H1 (cell line): ENCODE measurements at regions not wholly inside any gene's neighbourhood (a gene's known extent, or its start where the extent isn't known, plus 50 kb on each side); places are given as distances from the start of the nearest gene placed in this dataset.

Experiments used
- CHD2 ChIP-seq: IDR thresholded peaks from 2 replicates; pipeline ENCODE4 v1.6.1; 2012; ENCODE audit warnings: low read length, improper control_type of control experiment
- CTBP2 ChIP-seq: IDR thresholded peaks from 2 replicates; pipeline ENCODE4 v1.7.0; 2011; ENCODE audit warnings: borderline replicate concordance, mild to moderate bottlenecking, moderate library complexity, mixed read lengths, low read length; ENCODE audit not compliant: insufficient read depth, insufficient read length
- EGR1 ChIP-seq: IDR thresholded peaks from 2 replicates; pipeline ENCODE4 v1.6.1; 2011; ENCODE audit warnings: low read depth, low read length, borderline replicate concordance
- EP300 ChIP-seq, 2 experiments: IDR thresholded peaks; 1 replicate in 1 of 2; 2 replicates in 1 of 2; pipeline ENCODE4 v1.6.1; 2011 to 2012; ENCODE audit warnings: low read depth in 2 of 2, low read length in 2 of 2, mild to moderate bottlenecking in 2 of 2, borderline replicate concordance in 1 of 2, inconsistent platforms in 1 of 2, moderate library complexity in 1 of 2
- EZH2 ChIP-seq: fragments of 200-600 bp; sonication (generic); IDR thresholded peaks from 2 replicates; pipeline ENCODE4 v1.7.1; 2012; ENCODE audit warnings: low read depth, mild to moderate bottlenecking, moderate library complexity, low read length, inconsistent platforms; ENCODE audit not compliant: severe bottlenecking
- HDAC6 ChIP-seq: IDR thresholded peaks from one replicate; pipeline ENCODE4 v1.7.1; 2012; ENCODE audit warnings: low read depth, mild to moderate bottlenecking, inconsistent platforms, low read length, moderate library complexity
- JUN ChIP-seq: IDR thresholded peaks from 2 replicates; pipeline ENCODE4 v1.6.1; 2011; ENCODE audit warnings: low read depth, mild to moderate bottlenecking, improper control_type of control experiment, low read length
- POLR2A ChIP-seq, 2 experiments: IDR thresholded peaks; 1 replicate in 1 of 2; 2 replicates in 1 of 2; pipeline ENCODE4 v1.6.1; 2011; ENCODE audit warnings: low read depth in 2 of 2, low read length in 2 of 2, mild to moderate bottlenecking in 2 of 2; ENCODE audit errors: control extremely low read depth in 1 of 2
- TAF1 ChIP-seq: IDR thresholded peaks from 2 replicates; pipeline ENCODE4 v1.6.1; 2011; ENCODE audit warnings: mild to moderate bottlenecking, low read depth, low read length
- YY1 ChIP-seq: IDR thresholded peaks from 2 replicates; pipeline ENCODE4 v1.6.1; 2011; ENCODE audit warnings: low read depth, mild to moderate bottlenecking, low read length
- TF ChIP-seq, protein P1 (sequence below): IDR thresholded peaks from 2 replicates; pipeline ENCODE4 v1.6.1; 2012; ENCODE audit warnings: inconsistent platforms
- TF ChIP-seq, protein P2 (sequence below), 3 experiments: IDR thresholded peaks; 1 replicate in 2 of 3; 2 replicates in 1 of 3; pipeline versions ENCODE4 v1.5.1 to v1.6.1; 2011; ENCODE audit warnings: low read length in 3 of 3, mild to moderate bottlenecking in 3 of 3, inconsistent platforms in 2 of 3, low read depth in 1 of 3, moderate library complexity in 1 of 3; ENCODE audit not compliant: insufficient read depth in 1 of 3; ENCODE audit errors: control extremely low read depth in 1 of 3

DNA sequence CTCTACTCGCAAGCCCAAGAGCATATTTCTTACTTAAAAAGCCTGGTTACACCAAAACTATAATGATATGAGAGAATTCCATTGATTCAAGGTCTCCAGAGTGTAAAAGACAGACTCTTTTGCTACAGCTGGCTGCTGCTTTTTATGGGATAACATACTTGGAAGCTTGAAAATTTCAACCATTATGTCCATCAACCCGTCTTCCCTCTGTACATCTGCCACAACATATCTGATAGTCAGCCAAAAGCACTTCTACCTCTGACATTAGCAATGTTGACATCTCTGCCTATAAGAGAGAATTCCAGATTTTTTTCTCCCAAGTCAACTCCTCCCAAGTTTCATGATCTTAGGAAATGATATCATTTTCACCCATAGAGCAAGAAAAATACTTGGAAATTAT is 54.4 kb upstream of the IQCM start:
- TF ChIP-seq POLR2A (IDR thresholded peaks at IDR 0.05; ENCODE audit: control extremely low read depth in 1 of 2, low read depth in 2 of 2, low read length in 2 of 2) (no peak), EGR1 (no peak), CTBP2 (no peak), CHD2 (no peak), YY1 (no peak), EZH2 (no peak), JUN (no peak), HDAC6 (no peak), EP300 (IDR thresholded peaks at IDR 0.05; ENCODE audit: borderline replicate concordance in 1 of 2, low read depth in 2 of 2, low read length in 2 of 2) (no peak), TAF1 (no peak)
- TF ChIP-seq, protein P1, sequence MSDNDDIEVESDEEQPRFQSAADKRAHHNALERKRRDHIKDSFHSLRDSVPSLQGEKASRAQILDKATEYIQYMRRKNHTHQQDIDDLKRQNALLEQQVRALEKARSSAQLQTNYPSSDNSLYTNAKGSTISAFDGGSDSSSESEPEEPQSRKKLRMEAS: no peak
- TF ChIP-seq, protein P2, sequence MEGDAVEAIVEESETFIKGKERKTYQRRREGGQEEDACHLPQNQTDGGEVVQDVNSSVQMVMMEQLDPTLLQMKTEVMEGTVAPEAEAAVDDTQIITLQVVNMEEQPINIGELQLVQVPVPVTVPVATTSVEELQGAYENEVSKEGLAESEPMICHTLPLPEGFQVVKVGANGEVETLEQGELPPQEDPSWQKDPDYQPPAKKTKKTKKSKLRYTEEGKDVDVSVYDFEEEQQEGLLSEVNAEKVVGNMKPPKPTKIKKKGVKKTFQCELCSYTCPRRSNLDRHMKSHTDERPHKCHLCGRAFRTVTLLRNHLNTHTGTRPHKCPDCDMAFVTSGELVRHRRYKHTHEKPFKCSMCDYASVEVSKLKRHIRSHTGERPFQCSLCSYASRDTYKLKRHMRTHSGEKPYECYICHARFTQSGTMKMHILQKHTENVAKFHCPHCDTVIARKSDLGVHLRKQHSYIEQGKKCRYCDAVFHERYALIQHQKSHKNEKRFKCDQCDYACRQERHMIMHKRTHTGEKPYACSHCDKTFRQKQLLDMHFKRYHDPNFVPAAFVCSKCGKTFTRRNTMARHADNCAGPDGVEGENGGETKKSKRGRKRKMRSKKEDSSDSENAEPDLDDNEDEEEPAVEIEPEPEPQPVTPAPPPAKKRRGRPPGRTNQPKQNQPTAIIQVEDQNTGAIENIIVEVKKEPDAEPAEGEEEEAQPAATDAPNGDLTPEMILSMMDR (IDR thresholded peaks at IDR 0.05; ENCODE audit: control extremely low read depth in 1 of 3, insufficient read depth in 1 of 3, low read depth in 1 of 3, low read length in 3 of 3): no peak
